ENCODE measurements at regions not wholly inside any gene's neighbourhood (a gene's known extent, or its start where the extent isn't known, plus 50 kb on each side); places are given as distances from the start of the nearest gene placed in this dataset.
"Not testable (repeated sequence)": the region's sequence is repeated elsewhere in the genome, so short reads cannot be mapped to it uniquely, and the experiment has no call there.

DNA sequence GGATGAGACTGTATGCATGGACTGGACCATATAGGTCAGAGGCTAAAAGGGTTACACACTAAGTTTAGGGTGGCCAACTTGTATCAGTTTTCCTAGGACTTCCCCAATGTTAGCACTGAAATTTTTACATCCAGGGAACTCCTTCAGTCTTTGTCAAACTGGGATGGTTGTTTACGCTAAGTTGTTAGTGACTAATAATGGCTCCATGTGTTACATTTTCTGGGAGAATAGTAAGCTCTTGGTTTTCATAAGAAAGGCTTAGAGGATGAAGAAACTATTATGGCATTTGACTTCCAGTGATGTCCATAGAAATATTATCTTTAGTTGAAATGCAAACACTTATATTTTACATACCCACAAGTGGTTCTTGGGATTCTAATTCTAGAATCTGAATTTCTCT lies 57.9 kb upstream of the ST3GAL6 start:
- no peak for DNase-seq

- DNase-seq, result no peak
These were observed 57.4 kb upstream of the ST3GAL6 start for GRCh38 chr3:98705694-98706093.

GRCh38 chr3:98708681-98709080 lies 54.5 kb upstream of the ST3GAL6 start:
- DNase-seq, result not testable (repeated sequence)

DNA sequence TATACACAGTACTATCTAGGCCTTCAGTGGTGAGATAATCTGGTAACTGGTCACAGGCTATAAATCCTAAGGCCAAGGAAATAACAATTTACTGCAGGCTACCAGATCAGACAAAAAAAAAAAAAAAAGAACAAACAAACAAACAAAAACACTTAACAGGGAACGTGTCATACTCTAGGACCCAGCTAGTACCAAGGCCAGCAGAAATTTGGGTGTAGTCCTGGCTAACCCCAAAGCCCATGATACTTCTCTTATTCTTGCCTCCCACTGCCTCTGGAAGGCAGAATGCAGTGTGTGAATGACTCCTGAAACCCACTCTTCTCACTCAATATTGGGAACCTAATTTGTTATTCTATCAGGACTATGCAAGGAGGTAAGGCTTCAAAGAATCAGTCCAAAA lies 53.7 kb upstream of the ST3GAL6 start:
- no peak for DNase-seq

DNA sequence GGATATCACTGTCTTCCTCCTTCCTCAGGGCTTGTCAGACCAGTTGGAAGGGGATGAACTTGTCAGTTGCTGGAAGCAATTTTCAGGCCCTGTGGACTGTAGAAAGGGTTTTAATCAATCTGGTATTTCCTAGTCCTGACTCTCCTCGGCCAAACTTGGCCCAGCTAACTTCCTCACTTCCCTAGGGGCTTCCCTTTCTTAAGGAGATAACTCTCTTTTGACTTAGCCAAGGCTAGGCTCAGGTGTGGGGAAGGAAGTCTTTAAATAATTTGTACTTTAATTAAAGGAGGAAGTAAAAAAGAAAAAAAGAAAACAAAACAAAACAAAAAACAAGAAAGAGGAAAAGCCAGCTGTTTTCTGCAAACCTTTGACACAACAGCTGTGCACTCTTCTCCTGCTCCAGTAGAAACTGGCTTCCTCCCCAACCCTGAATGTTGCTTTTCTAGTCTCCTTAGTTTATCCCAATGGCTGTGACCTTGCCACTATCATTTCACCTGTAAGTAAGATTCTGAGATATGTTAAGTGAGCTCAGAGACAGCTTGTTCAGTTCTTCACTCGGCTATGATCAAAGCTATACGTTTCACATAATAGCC lies 53.0 kb upstream of the ST3GAL6 start:
- DNase-seq, result no peak

- no peak for DNase-seq
These were observed 51.7 kb upstream of the ST3GAL6 start for GRCh38 chr3:98711426-98711825.

DNA sequence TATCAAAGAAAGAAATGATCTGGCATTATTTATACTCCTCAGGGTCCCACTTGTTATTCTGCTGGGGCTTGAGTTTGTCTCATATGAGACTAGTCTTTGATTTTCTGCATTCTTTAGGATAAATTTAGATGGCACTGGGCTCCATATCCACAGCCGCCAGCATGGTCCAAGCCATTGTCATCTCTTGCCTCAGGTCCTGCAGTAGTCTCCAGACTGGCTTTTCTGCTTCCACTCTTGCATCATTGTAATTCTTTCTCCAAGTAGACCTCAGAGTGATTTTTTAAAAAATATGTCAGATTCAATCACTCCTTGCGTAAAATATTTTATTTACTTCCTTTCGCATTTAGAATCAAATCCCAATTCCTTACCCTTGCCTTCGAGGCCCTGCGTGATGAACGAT lies 50.4 kb upstream of the ST3GAL6 start:
- no peak for DNase-seq

DNA sequence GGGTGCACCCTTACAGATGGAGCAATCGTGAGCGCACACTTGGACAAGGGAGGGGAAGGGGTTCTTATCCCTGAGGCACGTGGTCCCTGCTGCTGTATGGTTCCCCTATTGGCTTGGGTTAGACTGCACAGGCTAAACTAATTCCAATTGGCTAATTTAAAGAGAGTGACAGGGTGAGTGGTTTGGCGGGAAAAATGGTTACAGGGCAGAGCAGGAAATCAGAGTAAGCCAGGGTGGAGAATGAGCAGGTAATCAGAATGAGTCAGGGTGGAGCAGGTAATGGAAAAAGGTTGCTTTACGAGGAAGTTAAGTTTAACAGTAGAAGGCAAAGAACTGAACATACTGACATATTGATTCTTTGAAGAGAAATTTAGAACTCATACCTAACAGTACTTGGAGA lies 49.8 kb upstream of the ST3GAL6 start:
- not testable (repeated sequence) for DNase-seq

Measured in activated CD4-positive, alpha-beta T cell treated with anti-CD3 and anti-CD28 coated beads for 1 hour (primary cell).